Endothelial cell of umbilical vein (primary cell): ENCODE measurements at regions not wholly inside any gene's neighbourhood (a gene's known extent, or its start where the extent isn't known, plus 50 kb on each side); places are given as distances from the start of the nearest gene placed in this dataset.

Experiments
- BruUV-seq: library from RNA; stranded (reverse); fragments of 400-500 nt; replicated peaks from 2 replicates; lab custom pipeline; 2021; lab: Mats Ljungman, UMichigan
- CTCF ChIA-PET: fragments of 300-600, 350-600 bp; sonication (Branson Sonifier 250); formaldehyde crosslinking; loops from one replicate; lab custom pipeline; 2021; ENCODE audit warnings: antibody characterized with exemption, inconsistent platforms; lab: Charles Lee
- POLR2A ChIA-PET: fragments of 300-600, 350-600 bp; sonication (Branson Sonifier 250); formaldehyde crosslinking; loops from one replicate; lab custom pipeline; 2021; ENCODE audit warnings: antibody characterized with exemption, inconsistent platforms; lab: Charles Lee
- DNase-seq: peaks from one replicate; pipeline ENCODE4 v3.0.0-alpha.2; 2011; ENCODE audit warnings: low read depth, low spot score
- FAIRE-seq: peaks from 2 replicates; lab custom pipeline; 2011; peaks lifted over from hg19 to GRCh38; lab: Jason Lieb, UNC
- H2AFZ ChIP-seq: 2 replicates; pipeline ENCODE4 v1.6.0; 2012; ENCODE audit warnings: low read depth, low read length, control low read depth, inconsistent platforms
- H3K27ac ChIP-seq: 2 replicates; pipeline ENCODE4 v1.5.1; 2011; ENCODE audit warnings: low read depth, mild to moderate bottlenecking, control low read depth, low read length, moderate library complexity; ENCODE audit not compliant: insufficient read depth
- H3K27me3 ChIP-seq, 2 experiments: 2 replicates each; pipeline versions ENCODE4 v1.6.0 to v1.6.1; 2011; ENCODE audit warnings: low read length in 2 of 2, mixed read lengths in 1 of 2; ENCODE audit not compliant: control insufficient read depth in 2 of 2, insufficient read depth in 2 of 2
- H3K36me3 ChIP-seq, 2 experiments: 2 replicates in 1 of 2; 3 replicates in 1 of 2; pipeline ENCODE4 v1.5.1; 2011; ENCODE audit warnings: low read length in 2 of 2, mild to moderate bottlenecking in 1 of 2, moderate library complexity in 1 of 2; ENCODE audit not compliant: control insufficient read depth in 2 of 2, insufficient read depth in 2 of 2; ENCODE audit errors: extremely low read depth in 1 of 2
- H3K4me1 ChIP-seq: 3 replicates; pipeline ENCODE4 v1.5.1; 2011; ENCODE audit warnings: mild to moderate bottlenecking, low read length; ENCODE audit not compliant: control insufficient read depth, insufficient read depth; ENCODE audit errors: extremely low read depth
- H3K4me2 ChIP-seq: 2 replicates; pipeline ENCODE4 v1.6.1; 2011; ENCODE audit warnings: low read length, control low read depth, mixed read lengths; ENCODE audit not compliant: insufficient read depth
- H3K4me3 ChIP-seq, 3 experiments: fragments of 200-600 bp in 1 of 3; sonication (generic), shearing (Covaris generic) in 1 of 3; replicated peaks in 1 of 3; 2 replicates each; pipeline ENCODE4 v1.5.1; 2011 to 2016; ENCODE audit warnings: control low read depth in 3 of 3, low read length in 3 of 3, mild to moderate bottlenecking in 2 of 3, inconsistent platforms in 1 of 3, low read depth in 1 of 3, moderate library complexity in 1 of 3; ENCODE audit not compliant: insufficient read depth in 1 of 3
- H3K79me2 ChIP-seq: 2 replicates; pipeline ENCODE4 v1.6.0; 2012; ENCODE audit warnings: low read length, inconsistent platforms; ENCODE audit not compliant: control insufficient read depth, insufficient read depth
- H3K9ac ChIP-seq: replicated peaks from 2 replicates; pipeline ENCODE3; 2011; ENCODE audit warnings: low read length, control low read depth; ENCODE audit not compliant: insufficient read depth; ENCODE audit errors: extremely low read depth
- H3K9me1 ChIP-seq: replicated peaks from 3 replicates; pipeline ENCODE4 v1.6.0; 2011; ENCODE audit warnings: mild to moderate bottlenecking, low read length; ENCODE audit not compliant: control insufficient read depth, insufficient read depth; ENCODE audit errors: extremely low read depth
- H3K9me3 ChIP-seq: replicated peaks from 2 replicates; pipeline ENCODE4 v1.5.1; 2012; ENCODE audit warnings: low read length, inconsistent platforms; ENCODE audit not compliant: control insufficient read depth, insufficient read depth
- H4K20me1 ChIP-seq: replicated peaks from 2 replicates; pipeline ENCODE3; 2011; ENCODE audit warnings: mild to moderate bottlenecking, low read length; ENCODE audit not compliant: control insufficient read depth, insufficient read depth; ENCODE audit errors: extremely low read depth
- CTCF ChIP-seq, 2 donors: IDR thresholded peaks; 1 replicate in 1 of 2; 2 replicates in 1 of 2; pipeline ENCODE4 v1.5.1; 2011; ENCODE audit warnings: low read length in 2 of 2, mild to moderate bottlenecking in 2 of 2, moderate library complexity in 2 of 2, control low read depth in 1 of 2, inconsistent platforms in 1 of 2, low read depth in 1 of 2; ENCODE audit not compliant: insufficient read depth in 1 of 2; ENCODE audit errors: extremely low read depth in 1 of 2
- EZH2 ChIP-seq: IDR thresholded peaks from 2 replicates; pipeline ENCODE4 v1.6.1; 2012; ENCODE audit warnings: borderline replicate concordance, low read depth, mild to moderate bottlenecking, moderate library complexity, low read length, inconsistent platforms; ENCODE audit not compliant: severe bottlenecking
- FOS ChIP-seq: IDR thresholded peaks from 2 replicates; pipeline ENCODE4 v1.6.1; 2011; ENCODE audit warnings: mild to moderate bottlenecking, low read length, moderate library complexity, borderline replicate concordance; ENCODE audit not compliant: insufficient read depth
- GATA2 ChIP-seq: IDR thresholded peaks from 2 replicates; pipeline ENCODE4 v1.7.0; 2011; ENCODE audit warnings: low read depth, mild to moderate bottlenecking, moderate library complexity, mixed read lengths, low read length; ENCODE audit not compliant: insufficient read length, insufficient read depth
- JUN ChIP-seq: IDR thresholded peaks from 2 replicates; pipeline ENCODE4 v1.6.1; 2011; ENCODE audit warnings: borderline replicate concordance, low read depth; ENCODE audit not compliant: insufficient read length, insufficient read depth
- MAX ChIP-seq: IDR thresholded peaks from 2 replicates; pipeline ENCODE4 v1.6.1; 2011; ENCODE audit not compliant: insufficient read depth, insufficient read length
- MYC ChIP-seq: IDR thresholded peaks from one replicate; pipeline ENCODE4 v1.6.1; 2011; ENCODE audit warnings: mild to moderate bottlenecking, low read depth, low read length
- POLR2A ChIP-seq: IDR thresholded peaks from 2 replicates; pipeline ENCODE4 v1.6.1; 2012; ENCODE audit warnings: low read depth, mild to moderate bottlenecking, control low read depth, low read length
- POLR2AphosphoS5 ChIP-seq: IDR thresholded peaks from 2 replicates; pipeline ENCODE4 v1.6.1; 2012; ENCODE audit warnings: low read depth, mild to moderate bottlenecking, control low read depth, low read length, moderate library complexity; ENCODE audit not compliant: insufficient read depth
- dilution Hi-C: fragments of 300-500 bp; cut with MboI; formaldehyde crosslinking; loops from one replicate; pipeline ENCODE4 v1.15.0; 2019; ENCODE audit warnings: low sequenced_read_pairs; ENCODE audit not compliant: extremely low pct_ligation_motif_present
- intact Hi-C: fragments of 100-400 bp; cut with micrococcal nuclease; formaldehyde crosslinking; loops from one replicate; pipeline ENCODE4 v1.10.0; 2022

GRCh38 chr10:71125749-71126107 lies 86.6 kb upstream of the UNC5B start:
- dilution Hi-C loops: no loop called here
- Histone ChIP-seq H3K79me2 (no peaks in the 10 kb centered on the region), H4K20me1 (no peaks in the 10 kb centered on the region), H3K9me1 (no peaks in the 10 kb centered on the region), H3K27ac (no peak overlapping the region), H2AFZ (no peak overlapping the region), H3K4me2 (no peak overlapping the region), H3K4me1 (peaks cover 4% of the 10 kb centered on the region), H3K36me3 (no peaks in the 10 kb centered on the region), H3K27me3 (peaks cover 13 to 28% of the 10 kb centered on the region in 2 experiments), H3K9ac (no peak overlapping the region), H3K4me3 (no peak overlapping the region), H3K9me3 (no peaks in the 10 kb centered on the region)
- POLR2A ChIA-PET: no interaction called here
- CTCF ChIA-PET: no interaction called here
- no TSS peak for BruUV-seq
- no peak for FAIRE-seq
- no peak for TF ChIP-seq JUN
- no peak for TF ChIP-seq MAX
- TF ChIP-seq POLR2A: no peak
- no peak for TF ChIP-seq GATA2
- no peak for TF ChIP-seq FOS
- TF ChIP-seq CTCF (IDR thresholded peaks at IDR 0.05; ENCODE audit: extremely low read depth in 1 of 2, insufficient read depth in 1 of 2, low read depth in 1 of 2, low read length in 2 of 2): no peak
- TF ChIP-seq EZH2: no peak
- no peak for TF ChIP-seq MYC
- no peak for TF ChIP-seq POLR2AphosphoS5
- no peak for DNase-seq
- intact Hi-C loops: no loop called here
